NCI-H446 treated with DMSO at 0.1 percent for 48 hours (cell line): ENCODE measurements at regions not wholly inside any gene's neighbourhood (a gene's known extent, or its start where the extent isn't known, plus 50 kb on each side); places are given as distances from the start of the nearest gene placed in this dataset.
"Not testable (repeated sequence)": the region's sequence is repeated elsewhere in the genome, so short reads cannot be mapped to it uniquely, and the experiment has no call there.

Experiments
- DNase-seq: peaks from one replicate; lab custom pipeline; 2025; lab: John Stamatoyannopoulos, UW

- DNase-seq: no peak
Measured at GRCh38 chr10:8338177-8338766, 283.8 kb downstream of the GATA3 start.

GRCh38 chr10:8344756-8345155, 290.3 kb downstream of the GATA3 start:
- DNase-seq: no peak

- DNase-seq: no peak
Measured at GRCh38 chr10:8346861-8347260, 292.4 kb downstream of the GATA3 start.

- not testable (repeated sequence) for DNase-seq
Measured at GRCh38 chr10:8347614-8348013, 293.1 kb downstream of the GATA3 start.

- DNase-seq: no peak
Measured at GRCh38 chr10:8349610-8350249, 295.2 kb downstream of the GATA3 start.

GRCh38 chr10:8350250-8350967, 295.9 kb downstream of the GATA3 start:
- no peak for DNase-seq

GRCh38 chr10:8352171-8353075, 297.9 kb downstream of the GATA3 start:
- DNase-seq: no peak

- no peak for DNase-seq
Measured at GRCh38 chr10:8356283-8356682, 301.8 kb downstream of the GATA3 start.

GRCh38 chr10:8359467-8359866, 305.0 kb downstream of the GATA3 start:
- no peak for DNase-seq

GRCh38 chr10:8360365-8360764, 305.9 kb downstream of the GATA3 start:
- no peak for DNase-seq

- no peak for DNase-seq
Measured at GRCh38 chr10:8360814-8361509, 306.5 kb downstream of the GATA3 start.

- no peak for DNase-seq
Measured at GRCh38 chr10:8361510-8361844, 307.0 kb downstream of the GATA3 start.

GRCh38 chr10:8365935-8366911, 311.7 kb downstream of the GATA3 start:
- no peak for DNase-seq

GRCh38 chr10:8367672-8368411, 313.4 kb downstream of the GATA3 start:
- not testable (repeated sequence) for DNase-seq

- DNase-seq: no peak
Measured at GRCh38 chr10:8369666-8370065, 315.2 kb downstream of the GATA3 start.

GRCh38 chr10:8374334-8374733, 319.8 kb downstream of the GATA3 start:
- no peak for DNase-seq

- no peak for DNase-seq
Measured at GRCh38 chr10:8375137-8375536, 320.6 kb downstream of the GATA3 start.

- DNase-seq: no peak
Measured at GRCh38 chr10:8378198-8378983, 323.9 kb downstream of the GATA3 start.
